ENCODE measurements at regions not wholly inside any gene's neighbourhood (a gene's known extent, or its start where the extent isn't known, plus 50 kb on each side); places are given as distances from the start of the nearest gene placed in this dataset.

DNA sequence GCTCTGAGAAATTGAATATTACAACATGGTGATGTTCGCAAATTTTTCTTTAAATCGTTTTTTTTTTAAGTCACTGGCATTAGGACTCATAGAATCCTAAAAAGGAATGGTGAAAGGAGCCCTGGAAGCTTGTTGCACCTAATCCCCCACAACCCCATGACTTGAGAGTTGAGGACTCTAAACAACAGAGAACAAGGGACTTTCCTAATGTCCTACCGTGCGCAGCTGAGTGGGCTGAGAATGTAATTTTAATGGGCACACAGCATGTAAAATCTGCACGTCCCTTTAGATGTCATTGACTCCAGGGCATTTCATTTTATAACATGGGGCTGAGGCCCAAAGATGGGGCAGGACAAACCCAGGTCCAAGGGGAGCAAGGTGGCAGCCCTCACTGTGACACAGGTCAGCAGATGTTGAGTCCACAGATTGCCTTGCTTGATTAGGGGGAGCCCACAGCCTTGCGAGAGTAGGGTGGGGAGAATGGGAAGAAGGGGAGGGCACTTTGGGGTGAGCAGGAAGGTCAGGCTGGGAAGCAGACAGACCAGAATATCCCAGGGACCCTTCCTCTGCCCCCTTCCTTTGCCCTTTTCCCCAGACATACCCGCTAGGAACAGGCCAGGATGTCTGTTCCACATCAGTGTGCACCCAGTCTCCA is 208.4 kb upstream of the ZMIZ1 start:
- no peak for DNase-seq (ENCODE audit: low read depth)

DNA sequence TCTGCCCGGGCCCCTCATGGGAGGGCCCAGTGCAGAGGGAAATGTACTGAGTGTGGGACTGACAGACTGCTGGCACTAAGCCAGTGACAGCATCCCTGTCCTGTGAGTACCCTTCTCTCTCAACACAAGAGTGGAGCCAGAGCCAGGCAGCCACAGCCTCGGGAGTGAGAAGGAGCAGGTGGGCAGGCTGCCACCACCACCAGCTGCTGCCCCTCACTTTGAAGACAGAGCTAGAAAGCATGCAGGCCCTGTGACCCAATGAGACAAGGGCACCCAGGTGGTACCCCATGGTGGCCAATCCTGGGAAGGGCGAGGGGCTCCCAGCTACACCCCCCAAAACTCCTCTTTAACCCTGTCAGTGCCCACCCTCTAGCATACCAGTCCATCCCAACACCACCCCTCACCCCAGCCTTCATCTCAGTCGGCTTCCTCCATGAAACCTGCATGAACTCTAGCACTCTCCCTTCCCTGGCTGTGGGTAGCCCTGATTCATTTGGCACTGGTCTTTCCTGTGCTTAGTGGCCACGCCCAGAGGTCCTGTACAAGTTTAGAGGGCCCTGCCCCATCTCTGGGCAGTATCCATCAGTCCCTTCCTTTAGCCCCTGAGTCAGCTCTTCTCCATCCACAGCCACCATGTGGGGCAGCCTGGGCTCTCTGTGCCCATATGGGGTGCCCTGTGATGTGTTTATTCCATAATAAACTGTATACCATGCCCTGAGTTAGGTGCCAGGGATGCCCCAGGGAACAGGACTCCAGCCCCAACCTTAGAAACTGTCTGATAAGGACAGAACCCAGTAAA is 207.0 kb upstream of the ZMIZ1 start:
- DNase-seq (ENCODE audit: low read depth) = no peak

- no peak for DNase-seq (ENCODE audit: low read depth)
Measured at GRCh38 chr10:78862328-78862640, 206.5 kb upstream of the ZMIZ1 start.

GRCh38 chr10:78863140-78863905 is 205.4 kb upstream of the ZMIZ1 start:
- no peak for DNase-seq (ENCODE audit: low read depth)

- no peak for DNase-seq (ENCODE audit: low read depth)
Measured at GRCh38 chr10:78863906-78864239, 204.9 kb upstream of the ZMIZ1 start.

DNA sequence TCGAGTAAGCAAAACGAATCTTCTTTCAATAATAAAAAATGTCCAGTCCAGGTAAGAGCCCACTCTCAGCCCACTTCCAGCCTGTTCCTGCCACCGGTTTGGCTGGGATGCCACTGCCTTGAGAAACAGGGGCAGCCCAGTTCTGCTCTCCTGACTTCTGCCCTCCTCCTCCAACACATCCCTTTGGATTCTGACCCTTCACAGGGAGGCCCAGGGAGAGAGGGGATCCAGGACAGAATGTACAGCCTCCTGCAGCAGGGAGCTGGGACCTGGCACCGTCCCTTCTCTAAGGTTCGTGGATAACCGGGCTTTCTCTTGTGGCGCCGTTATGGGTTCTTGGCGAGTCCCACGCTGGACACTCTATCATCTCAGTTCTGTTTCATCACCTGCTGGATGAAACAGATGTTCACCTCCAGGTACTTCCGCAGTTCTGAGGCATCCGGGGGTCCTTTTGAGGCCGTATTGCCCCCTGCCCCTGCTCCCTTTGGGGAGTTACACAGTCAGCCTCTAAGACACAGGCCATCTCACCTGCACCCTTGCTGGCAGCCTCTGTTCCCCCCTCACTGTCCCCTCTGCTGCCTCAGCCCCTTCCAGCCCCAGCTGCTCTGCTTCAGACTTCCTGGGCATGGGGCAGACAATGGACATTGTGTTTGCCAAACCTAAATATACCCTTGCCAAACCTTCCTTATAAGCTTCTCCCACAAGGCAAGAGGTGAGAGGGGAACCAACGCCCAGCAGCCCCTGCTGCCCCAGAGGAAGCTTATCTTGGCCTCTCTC is 203.8 kb upstream of the ZMIZ1 start:
- DNase-seq (ENCODE audit: low read depth) = no peak

GRCh38 chr10:78865538-78865875 is 203.3 kb upstream of the ZMIZ1 start:
- DNase-seq (ENCODE audit: low read depth) = no peak

- DNase-seq (ENCODE audit: low read depth) = no peak
Measured at GRCh38 chr10:78865931-78866717, 202.6 kb upstream of the ZMIZ1 start.

- DNase-seq (ENCODE audit: low read depth) = no peak
Measured at GRCh38 chr10:78866731-78867554, 201.8 kb upstream of the ZMIZ1 start.

DNA sequence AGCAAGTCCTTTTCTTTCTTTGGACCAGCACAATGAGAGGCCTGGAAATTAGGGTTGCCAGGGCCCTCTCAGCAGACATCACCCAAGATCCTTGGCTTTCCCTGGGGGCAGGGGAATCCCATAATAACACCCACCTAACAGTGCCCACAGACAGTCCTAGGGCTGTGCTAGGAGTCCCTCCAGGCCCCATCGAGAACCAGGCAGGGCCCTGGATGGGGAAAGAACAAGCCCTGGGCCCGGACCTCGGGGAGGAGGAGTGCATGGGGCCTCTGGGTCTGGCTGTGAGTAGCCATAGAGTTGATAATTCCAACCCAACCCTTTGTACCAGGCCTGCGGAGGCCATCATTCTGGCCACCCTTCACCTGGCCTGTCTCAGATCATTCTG is 201.2 kb upstream of the ZMIZ1 start:
- no peak for DNase-seq (ENCODE audit: low read depth)

- DNase-seq (ENCODE audit: low read depth) = no peak
Measured at GRCh38 chr10:78868048-78868447, 200.7 kb upstream of the ZMIZ1 start.

DNA sequence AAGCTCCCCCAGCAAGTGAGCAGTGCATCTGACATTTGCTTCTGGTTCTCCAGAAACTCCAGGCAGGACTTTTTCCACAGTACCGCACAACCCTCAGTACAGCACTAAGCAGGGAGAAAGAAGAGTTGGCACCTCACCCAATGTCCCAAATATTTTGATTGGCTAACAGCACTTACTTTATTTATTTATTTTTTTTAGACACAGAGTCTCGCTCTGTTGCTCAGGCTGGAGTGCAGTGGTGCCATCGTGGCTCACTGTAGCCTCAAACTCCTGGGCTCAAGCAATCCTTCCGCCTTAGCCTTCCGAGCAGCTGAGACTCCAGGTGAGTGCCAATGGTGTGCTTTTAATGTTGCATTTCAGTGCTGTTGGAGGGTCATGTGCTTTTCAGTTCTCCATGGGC is 200.3 kb upstream of the ZMIZ1 start:
- no peak for DNase-seq (ENCODE audit: low read depth)

GRCh38 chr10:78868861-78869260 is 199.9 kb upstream of the ZMIZ1 start:
- no peak for DNase-seq (ENCODE audit: low read depth)

- no peak for DNase-seq (ENCODE audit: low read depth)
Measured at GRCh38 chr10:78869508-78870454, 199.0 kb upstream of the ZMIZ1 start.

- DNase-seq (ENCODE audit: low read depth) = no peak
Measured at GRCh38 chr10:78870458-78870857, 198.3 kb upstream of the ZMIZ1 start.

GRCh38 chr10:78871796-78872195 is 197.0 kb upstream of the ZMIZ1 start:
- DNase-seq (ENCODE audit: low read depth) = no peak

- DNase-seq (ENCODE audit: low read depth) = no peak
Measured at GRCh38 chr10:78873413-78873812, 195.4 kb upstream of the ZMIZ1 start.

DNA sequence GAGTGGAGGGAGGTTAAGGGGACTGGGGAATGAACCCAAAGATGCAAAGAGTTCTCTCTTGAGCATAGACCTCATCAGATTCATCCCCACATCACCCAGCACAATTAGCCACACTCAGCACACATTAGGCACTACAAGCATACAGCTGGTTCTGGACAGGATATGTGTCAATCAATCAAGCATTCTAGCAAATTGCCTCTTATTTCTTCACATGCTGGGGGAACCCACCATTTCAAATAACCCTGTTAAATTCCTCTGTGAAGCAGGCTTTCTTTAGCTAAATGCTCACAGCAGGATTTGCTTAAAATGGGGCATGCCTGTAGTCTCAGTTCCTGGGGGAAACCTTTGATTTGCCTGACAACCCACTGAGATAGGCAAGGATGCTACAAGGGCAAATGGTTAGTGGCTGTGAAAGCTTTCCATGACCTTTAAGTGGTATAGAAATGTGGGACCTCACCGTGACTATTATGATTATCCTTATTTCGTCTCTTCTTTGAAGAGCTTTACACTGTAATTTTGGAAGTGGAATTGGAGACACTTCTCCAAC is 193.4 kb upstream of the ZMIZ1 start:
- no peak for DNase-seq (ENCODE audit: low read depth)

DNA sequence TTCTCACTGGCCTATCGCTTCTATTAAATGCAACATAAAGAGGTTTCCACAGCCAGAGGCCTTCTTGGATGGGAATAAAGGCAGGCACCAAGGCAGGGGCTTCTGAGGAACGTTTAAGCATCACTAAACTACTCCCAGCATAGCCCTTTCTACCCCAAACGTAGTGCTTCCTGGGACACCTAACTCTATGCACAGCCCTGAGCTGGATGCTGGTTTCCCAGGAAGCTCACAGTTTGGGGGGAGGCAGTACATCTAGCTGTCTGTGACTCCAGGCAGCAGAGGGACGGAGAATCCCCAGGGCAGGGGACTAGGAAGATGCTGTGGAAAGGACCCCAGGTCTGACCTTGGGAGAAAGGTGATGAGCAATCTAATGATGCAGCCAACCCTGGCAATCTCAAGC is 192.8 kb upstream of the ZMIZ1 start:
- DNase-seq (ENCODE audit: low read depth) = no peak

DNA sequence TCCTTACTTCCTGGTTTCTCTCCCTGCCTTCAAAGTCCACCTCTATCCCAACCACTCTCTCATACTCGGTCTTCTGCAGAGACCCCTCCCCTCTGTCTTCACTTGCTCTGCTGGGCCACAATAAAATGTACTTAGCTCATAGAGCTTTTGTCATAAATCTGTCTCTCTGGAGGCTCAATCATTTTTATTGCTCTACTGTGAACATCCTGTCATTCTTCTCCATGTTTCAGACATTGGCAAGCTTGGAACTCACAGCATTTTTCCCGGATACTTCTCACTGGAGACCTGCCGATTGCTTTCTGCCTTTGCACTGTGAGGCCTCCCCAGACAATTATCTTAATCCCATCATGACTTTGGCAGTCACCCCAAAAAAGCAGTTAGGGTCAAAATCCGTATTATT is 192.3 kb upstream of the ZMIZ1 start:
- DNase-seq (ENCODE audit: low read depth) = no peak

Measured in activated T-cell treated with anti-CD3 and anti-CD28 coated beads for 24 hours (primary cell).